NCI-H1092 (cell line): ENCODE measurements at regions not wholly inside any gene's neighbourhood (a gene's known extent, or its start where the extent isn't known, plus 50 kb on each side); places are given as distances from the start of the nearest gene placed in this dataset.
"Not testable (repeated sequence)": the region's sequence is repeated elsewhere in the genome, so short reads cannot be mapped to it uniquely, and the experiment has no call there.

ENCODE experiments used
- DNase-seq: peaks from one replicate; lab custom pipeline; 2025; lab: John Stamatoyannopoulos, UW

- DNase-seq: no peak
Observed at GRCh38 chr4:120299631-120300030, 233.0 kb upstream of the MAD2L1 start.

GRCh38 chr4:120293341-120293740, 226.7 kb upstream of the MAD2L1 start:
- DNase-seq: no peak

GRCh38 chr4:120291541-120291940, 224.9 kb upstream of the MAD2L1 start:
- DNase-seq: no peak

GRCh38 chr4:120290553-120290952, 223.9 kb upstream of the MAD2L1 start:
- no peak for DNase-seq

- DNase-seq: no peak
Observed at GRCh38 chr4:120286813-120287212, 220.2 kb upstream of the MAD2L1 start.

- no peak for DNase-seq
Observed at GRCh38 chr4:120281581-120281980, 214.9 kb upstream of the MAD2L1 start.

GRCh38 chr4:120277391-120277790, 210.7 kb upstream of the MAD2L1 start:
- DNase-seq: no peak

GRCh38 chr4:120266602-120267001, 200.0 kb upstream of the MAD2L1 start:
- no peak for DNase-seq

GRCh38 chr4:120263618-120264017, 197.0 kb upstream of the MAD2L1 start:
- no peak for DNase-seq

- no peak for DNase-seq
Observed at GRCh38 chr4:120261117-120261516, 194.5 kb upstream of the MAD2L1 start.

- not testable (repeated sequence) for DNase-seq
Observed at GRCh38 chr4:120256112-120256775, 189.6 kb upstream of the MAD2L1 start.

GRCh38 chr4:120238277-120238973, 171.8 kb upstream of the MAD2L1 start:
- DNase-seq: no peak

GRCh38 chr4:120236873-120237272, 170.2 kb upstream of the MAD2L1 start:
- DNase-seq: no peak

GRCh38 chr4:120232050-120232449, 165.4 kb upstream of the MAD2L1 start:
- DNase-seq: no peak

- DNase-seq: no peak
Observed at GRCh38 chr4:120228086-120228485, 161.4 kb upstream of the MAD2L1 start.

- DNase-seq: no peak
Observed at GRCh38 chr4:120227554-120227953, 160.9 kb upstream of the MAD2L1 start.

- DNase-seq: no peak
Observed at GRCh38 chr4:120225527-120225926, 158.9 kb upstream of the MAD2L1 start.

- no peak for DNase-seq
Observed at GRCh38 chr4:120218981-120219380, 152.3 kb upstream of the MAD2L1 start.

- no peak for DNase-seq
Observed at GRCh38 chr4:120215350-120215749, 148.7 kb upstream of the MAD2L1 start.

GRCh38 chr4:120211408-120212015, 144.9 kb upstream of the MAD2L1 start:
- no peak for DNase-seq

GRCh38 chr4:120209706-120210105, 143.1 kb upstream of the MAD2L1 start:
- no peak for DNase-seq

GRCh38 chr4:120207021-120207420, 140.4 kb upstream of the MAD2L1 start:
- no peak for DNase-seq

GRCh38 chr4:120202222-120202621, 135.6 kb upstream of the MAD2L1 start:
- DNase-seq: no peak
